HG03196 (cell line): ENCODE measurements at regions not wholly inside any gene's neighbourhood (a gene's known extent, or its start where the extent isn't known, plus 50 kb on each side); places are given as distances from the start of the nearest gene placed in this dataset.
"Not testable (repeated sequence)": the region's sequence is repeated elsewhere in the genome, so short reads cannot be mapped to it uniquely, and the experiment has no call there.

Experiments used
- ATAC-seq: cut with Tn5 transposase; IDR thresholded peaks from one replicate; pipeline ENCODE4 v1.9.1; 2021; ENCODE audit not compliant: unreplicated experiment

DNA sequence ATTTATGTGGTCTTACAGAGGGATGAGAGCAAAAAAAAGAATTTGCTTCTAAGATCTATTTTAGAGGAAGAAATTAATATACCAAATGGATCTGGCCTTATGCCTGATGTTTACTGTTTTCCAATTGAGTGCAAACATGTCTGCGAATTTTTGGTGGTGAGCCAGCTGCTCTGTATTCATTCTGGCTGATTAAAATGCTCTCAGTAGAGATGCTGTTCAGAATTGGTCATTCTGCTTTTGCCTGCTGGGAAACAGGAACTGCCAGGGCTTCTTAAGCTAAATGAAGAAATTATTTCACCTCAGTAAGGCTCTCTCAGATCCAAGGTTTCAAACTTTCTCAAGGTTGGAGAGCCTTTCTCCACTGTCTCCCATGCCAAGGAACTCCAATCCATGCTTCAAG, 132.0 kb upstream of the SV2C start:
- ATAC-seq: no peak

DNA sequence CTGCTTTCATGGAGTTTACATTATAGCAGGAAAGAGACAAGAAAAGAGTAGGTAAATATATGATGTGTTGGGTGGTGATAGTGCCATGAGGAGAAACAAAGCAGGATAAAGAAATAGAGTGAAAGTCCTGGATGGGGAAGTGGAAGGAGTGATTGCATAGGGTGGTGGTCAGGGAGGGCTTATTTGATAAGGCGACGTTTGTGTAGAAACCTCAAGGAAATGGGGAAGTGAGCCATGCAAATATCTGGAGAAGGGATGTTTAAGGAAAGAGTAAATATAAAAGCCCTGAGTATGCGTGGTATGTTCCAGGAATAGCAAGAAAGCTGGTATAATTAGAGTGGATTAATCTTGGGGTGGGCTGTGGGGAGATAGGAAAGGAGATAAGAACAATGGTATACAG, 134.7 kb upstream of the SV2C start:
- no peak for ATAC-seq

DNA sequence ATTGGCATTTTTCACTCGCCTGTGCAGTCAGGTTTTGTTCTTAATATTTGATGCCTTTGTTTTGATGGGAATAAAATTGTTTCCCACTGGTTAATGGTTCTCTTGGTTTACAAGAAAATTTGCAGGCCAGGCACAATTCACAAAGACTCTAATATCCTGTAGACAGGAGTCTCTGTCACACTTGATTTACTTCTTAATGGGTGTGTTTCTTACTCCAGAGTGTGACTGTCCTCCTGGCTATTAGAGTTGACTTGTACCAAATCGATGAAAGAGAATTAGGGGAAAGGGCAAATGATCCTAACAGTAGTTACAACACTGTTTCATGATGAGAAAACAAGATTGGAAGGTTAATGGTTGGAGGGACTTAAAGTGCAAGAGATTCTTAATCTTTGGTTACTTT, 142.8 kb upstream of the SV2C start:
- ATAC-seq: no peak

DNA sequence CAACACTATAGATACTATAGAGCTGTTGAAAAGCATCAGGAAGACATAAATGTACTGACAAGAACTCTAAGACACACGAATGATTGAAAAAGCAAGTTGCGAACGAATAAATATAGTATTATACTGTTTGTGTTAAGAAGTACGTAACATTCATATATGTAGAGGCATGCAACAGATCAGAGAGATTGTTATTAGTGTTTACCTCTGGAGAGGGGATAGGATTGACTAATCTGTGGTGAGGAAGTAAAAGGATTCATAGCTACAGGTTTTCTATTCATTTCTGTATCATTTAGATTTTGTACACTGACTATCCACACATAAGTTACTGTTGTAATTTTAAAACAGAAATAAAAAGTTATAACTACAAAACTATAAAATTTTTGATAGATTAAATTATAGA, 147.6 kb upstream of the SV2C start:
- ATAC-seq: no peak

DNA sequence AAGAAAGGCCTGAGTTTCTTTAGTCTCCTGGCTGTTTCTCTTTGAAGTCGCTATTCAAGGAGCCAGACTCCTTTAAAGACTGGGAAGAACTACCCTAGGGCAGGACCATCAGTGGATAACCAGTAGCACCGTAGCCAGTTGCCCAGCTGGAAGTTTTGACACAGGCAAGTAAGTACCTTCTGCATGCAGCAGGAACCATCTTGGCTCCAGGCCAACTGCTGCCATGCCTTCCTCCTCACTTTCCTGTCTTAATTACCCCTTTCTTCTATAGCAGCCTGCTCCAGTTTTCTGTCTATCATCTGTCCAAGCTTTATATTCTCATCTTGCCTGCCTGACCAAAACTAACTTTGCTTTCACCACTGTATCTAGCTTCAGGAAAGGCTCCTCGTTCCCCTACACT, 149.7 kb upstream of the SV2C start:
- ATAC-seq: no peak

DNA sequence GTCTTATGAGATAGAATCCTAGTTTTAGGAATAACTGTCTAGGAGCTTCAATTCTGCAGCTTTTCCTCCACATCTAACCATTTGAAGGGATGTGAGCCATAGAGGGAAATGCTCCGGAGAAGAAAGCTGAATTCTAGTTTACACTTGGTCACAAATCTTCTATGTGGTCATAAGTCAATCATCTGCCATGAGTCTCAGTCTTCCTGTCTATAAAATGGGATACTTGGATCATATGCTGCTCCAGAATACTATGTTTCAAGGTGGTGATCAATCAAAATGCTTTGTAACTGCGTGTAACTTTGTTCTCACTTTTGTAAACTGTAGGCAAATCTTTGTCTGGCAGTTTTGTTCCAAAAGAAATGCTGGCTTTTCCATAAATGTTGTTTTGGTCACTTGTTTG, 152.0 kb upstream of the SV2C start:
- ATAC-seq: no peak

DNA sequence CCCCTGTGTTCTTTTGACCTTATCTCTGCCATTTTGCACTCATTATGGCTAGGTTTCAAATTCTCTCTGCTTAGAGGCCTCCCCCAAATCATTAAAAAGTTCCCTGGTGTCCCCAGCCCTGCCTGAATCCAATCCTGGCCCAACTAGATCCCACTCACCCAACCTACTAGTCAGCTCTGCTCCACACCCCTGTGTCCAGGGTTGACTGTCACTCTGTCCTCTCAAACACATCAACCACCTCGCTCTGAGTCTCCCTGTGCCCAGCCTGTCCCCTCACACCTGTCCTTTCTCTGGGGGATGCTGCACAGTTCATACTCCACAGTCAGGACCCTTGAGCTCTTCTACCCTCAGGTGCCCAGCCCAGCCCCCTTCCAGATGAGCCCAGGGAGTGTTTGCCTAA, 154.2 kb upstream of the SV2C start:
- no peak for ATAC-seq

DNA sequence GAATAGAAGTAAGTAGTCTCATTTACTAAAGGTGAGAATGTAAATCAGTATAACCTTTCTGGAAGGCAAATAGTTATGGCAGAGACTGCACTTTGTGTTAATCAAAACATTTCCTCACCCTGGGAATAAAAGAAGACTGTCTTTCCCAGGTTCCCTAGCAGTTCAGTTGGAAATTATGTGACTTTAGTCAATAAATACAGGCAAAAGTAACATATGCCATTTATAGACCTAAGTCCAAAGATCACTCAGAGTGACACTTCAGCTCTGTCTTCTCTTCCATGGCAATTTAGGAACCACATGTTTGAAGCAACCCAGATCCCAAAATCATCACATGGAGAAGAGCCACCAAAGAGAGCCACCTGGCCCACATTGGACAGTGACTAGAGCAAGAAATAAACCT, 160.7 kb upstream of the SV2C start:
- no peak for ATAC-seq

DNA sequence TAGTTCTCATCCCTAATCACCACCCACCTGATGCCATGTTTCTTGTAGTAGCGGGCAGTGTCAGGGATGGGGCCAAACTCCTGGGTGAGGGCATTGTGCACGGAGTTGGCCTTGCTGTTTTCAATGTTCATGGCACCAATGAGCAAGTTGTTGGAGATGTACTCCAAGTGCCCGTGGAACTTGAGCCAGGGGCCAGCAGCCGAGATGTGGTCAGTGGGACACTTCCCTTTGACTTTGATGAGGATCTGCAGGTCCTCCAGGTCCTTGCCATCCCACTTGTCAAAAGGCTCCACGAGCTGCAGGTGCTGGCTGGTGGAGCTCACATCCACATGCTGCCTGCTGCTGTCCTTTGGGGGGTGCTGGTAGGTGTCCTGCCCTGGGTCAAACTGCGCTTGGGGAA, 162.2 kb upstream of the SV2C start:
- no peak for ATAC-seq

DNA sequence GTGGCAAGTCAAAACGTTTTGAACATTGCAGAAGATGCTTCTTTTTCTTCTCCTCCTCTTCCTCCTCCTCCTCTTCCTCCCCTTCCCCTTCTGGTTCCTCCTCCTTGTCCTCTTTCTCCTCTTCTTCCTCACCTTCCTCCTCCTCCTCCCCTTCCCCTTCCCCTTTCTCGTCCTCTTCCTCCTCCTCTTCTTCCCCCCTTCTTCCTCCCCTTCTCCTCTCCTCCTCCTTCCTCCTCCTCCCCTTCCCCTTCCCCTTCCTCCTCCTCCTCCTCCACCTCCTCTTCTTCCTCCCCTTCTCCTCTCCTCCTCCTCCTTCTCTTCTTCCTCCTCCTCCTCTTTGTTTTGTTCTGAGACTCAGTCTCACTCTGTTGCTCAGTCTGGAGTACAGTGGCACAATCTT, 167.0 kb upstream of the SV2C start:
- no peak for ATAC-seq

DNA sequence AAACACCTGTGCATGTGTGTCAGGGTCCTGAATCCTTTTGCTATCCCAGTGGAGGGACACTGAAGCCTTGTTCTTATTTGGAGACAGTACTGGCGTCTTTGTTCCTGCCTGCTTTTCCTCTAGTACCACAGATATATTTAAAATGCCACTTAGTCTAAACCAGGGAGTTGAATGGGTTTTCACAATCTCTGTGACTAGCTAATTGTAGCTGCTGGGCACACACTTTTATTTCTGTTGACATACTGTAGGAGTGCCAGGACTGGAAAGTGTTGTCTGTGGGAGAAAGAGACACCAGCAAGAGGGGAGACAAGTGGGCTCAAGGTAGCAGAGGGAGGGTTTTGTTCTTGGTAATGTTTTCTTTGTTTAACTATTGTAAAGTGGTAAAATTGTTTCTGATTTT, 174.0 kb upstream of the SV2C start:
- ATAC-seq: no peak

DNA sequence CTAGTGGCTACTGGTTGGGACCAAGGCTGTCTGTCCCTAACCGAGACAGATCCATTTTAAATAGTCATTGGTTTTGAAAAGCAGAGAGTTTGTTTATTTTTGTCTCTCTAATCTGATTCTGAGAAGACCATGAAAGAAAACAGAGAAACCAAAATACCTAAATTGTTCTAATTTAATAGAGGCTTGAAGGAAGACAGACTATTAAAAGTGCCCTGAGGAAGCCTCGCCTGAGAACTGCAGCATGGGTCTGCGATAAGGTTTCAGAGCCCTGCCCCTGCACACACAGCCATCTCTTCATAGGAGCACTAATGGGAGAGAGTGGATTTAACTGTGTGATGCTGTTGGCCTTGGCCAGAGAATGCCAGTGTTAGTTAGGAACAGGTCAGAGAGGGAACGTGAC, 175.5 kb upstream of the SV2C start:
- ATAC-seq: no peak

DNA sequence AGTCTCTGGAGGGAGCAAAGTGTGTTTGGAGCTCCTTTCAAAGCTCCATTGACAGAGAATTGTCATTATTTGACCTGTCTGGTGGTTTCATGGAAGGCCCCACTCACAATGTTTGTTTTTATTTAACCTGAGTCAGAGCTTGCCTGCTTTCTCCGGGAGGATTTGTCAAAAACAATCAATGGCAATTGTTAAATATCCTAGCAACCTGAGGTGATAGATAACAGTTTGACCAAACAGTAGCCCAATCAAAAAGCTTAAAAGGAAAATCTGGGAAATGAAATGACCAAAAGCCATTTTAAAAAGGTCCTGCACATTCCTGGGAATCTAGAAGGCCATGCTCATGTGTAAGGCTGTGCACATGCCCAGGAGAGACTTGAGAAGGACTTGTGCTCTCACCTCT, 177.2 kb upstream of the POC5 start:
- ATAC-seq: no peak

DNA sequence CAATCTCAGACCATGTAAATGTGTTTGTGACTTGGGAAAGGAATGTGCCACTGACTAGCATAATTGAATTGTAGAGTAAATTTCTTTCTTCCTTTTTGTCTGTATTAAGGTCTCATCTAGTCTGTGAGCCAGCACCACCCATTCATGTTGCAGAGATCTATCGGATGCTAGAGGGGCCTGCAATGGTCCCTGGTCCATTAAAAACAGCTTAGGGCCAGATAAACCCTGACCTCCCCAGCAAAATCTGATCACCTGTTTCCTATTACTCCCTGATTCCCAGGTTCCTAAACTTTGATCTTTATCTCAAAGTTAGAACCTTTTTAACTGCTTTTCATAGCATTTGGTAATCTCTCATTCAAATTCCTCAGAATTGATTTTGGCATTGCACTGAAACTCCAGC, 174.5 kb upstream of the POC5 start:
- no peak for ATAC-seq

DNA sequence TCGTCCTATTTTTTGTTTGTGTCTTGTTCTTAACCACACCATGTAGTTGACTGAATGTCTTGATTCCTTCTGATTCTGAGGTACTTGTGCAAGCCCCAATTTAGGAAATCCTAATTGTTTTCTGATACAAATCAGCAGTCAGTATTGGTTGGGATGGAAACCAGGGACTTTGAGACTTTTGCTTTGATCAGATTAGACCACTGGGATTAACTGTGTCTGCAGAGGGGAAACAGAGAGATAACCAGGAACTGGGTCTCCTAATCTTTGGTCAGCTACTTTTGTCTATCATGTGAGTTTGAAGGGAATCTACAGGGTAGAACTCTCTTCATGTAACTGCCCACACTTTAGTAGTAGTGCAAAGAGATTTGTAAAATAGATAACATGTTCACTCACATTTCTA, 173.8 kb upstream of the POC5 start:
- no peak for ATAC-seq

DNA sequence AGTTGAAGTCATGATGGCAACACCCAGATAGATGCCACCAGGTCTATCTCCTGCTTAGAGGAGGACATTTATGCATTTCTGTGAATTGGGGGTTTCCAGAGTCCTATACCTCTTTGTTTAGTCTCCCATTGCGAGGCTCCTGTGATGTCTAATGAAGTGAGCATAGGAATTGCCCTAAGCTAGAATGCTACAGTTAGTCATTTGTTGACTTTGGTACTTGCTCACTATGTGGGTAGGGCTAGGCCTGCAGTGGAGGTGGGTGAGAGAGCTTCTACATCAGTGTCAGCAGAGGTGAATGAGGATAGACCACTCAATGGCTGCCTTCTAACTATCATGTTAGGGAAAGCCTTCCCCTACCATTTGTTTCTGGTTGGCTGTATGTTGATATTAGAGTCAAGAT, 173.3 kb upstream of the POC5 start:
- no peak for ATAC-seq

DNA sequence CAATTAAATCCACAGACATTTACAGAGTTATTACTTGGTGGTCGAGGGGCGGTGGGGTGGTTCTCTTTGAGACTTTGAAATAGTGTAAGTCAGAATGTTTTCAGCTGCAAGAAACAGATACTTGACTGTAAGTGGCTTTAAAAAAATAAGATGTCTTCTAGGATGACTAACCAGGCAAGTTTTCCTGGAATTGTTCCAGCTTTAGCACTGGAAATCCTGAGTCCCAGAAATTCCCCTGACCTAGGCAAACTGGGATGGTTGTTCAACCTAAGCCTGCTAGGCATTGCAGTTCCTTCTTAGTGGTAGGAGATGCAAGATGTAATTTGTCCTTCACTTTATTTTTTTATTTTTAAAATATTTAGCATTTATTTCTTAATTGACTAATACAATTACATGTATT, 169.5 kb upstream of the POC5 start:
- no peak for ATAC-seq

DNA sequence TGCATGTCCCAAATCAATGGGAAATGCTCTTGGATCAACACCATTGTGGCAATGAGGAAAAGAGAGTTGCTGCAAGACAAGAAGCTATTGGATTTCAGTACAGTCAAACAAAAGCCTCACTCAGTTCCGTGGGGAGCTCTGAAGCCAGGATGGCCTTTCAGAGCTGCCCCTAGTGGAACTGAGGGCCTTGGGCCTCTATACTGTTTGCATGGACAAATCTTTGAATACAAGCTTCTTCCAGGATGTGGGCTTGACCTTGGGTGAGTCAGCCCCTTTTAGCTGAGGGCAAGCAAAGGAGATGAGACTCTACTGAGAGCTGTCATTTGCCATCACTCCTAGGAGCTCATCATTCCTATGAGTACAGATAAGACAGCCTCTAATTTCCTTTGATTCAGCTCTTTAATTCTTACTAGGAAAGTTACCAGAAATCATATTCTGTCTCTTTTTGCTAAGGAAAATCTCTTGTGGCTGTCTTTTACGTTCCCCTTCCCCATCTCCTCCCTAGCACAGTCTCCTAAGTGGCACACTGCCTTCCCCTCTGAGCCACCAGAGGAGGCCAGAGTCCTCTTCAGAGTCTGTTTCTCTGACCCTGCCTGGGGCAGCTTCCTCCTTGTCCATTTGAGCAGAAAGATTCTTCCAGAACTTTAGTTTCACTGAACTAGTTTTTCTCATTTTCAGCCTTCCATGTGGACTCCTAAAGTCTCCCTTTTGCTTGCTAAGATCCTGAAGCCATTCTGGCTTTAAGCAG, 168.8 kb upstream of the POC5 start:
- ATAC-seq: no peak

DNA sequence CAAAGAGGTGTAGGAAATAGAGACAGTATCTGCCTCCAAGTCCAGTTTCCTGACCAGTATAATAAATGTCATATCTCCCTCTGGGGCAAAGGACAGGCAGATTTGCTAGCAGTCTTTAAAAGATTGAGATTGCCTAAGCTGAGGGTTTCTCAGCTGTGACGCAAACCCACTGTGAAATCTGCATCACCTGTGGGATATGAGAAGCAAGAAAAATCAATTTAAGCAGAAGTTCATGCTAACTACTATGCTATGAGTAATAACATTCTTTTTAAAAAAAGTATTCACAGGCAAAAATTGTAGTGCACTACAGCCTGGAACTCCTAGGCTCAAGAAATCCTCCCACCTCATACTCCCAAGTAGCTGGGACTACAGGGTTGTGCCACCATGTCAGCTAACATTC, 168.1 kb upstream of the POC5 start:
- ATAC-seq: no peak

DNA sequence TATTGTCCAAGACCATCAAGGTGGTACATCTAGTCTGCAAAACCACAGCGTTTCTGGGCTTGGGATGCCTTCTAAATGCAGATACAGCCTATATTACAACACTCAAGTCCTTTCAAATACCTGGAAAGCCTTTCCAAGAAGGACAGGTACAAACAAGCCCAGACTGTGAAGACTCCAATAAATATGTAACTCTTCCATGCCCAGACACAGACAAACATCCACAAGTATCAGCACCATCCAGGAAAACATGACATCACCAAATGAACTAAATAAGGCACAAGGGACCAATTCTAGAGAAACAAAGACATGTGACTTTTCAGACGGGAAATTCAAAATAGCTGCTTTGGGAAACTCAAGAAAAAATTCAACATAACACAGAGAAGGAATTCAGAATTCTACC, 152.7 kb upstream of the POC5 start:
- no peak for ATAC-seq

DNA sequence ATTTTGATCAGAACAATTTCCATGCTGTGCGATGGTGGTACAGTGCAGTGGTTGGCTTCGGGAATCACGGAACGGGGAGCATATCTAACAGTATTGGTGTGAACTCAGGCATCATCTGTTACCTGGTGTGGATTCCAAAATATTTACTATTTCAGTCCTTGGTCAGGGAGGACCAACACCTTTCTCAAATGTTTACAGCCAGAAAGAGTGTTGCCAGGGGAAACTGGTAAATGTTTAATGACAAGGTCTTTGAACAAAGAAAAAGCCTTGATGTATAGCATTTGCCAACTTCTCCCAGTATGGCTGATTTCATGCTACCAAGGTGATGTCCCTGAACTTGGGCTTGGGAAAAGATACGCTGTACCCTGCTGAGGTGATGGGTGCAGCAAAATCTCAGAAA, 145.6 kb upstream of the POC5 start:
- ATAC-seq: no peak

DNA sequence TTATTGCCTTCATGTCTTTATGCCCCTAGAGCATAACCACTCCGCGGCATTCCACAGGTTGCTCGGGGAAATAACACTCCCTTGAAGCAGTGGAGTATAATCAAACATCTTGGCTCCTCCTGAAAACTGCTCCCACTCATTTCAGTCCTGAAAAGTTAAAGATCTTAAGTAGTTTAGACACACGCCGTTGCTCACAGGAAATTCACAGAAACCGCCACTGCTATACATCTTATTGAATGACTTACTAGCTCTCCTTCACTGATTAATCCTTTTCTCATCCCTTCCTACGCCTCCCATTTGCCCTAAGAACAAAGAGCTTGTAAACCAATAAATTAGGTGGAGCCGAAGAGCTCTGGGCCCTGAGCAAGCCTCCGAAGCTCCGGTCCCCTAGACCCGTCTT, 142.4 kb upstream of the POC5 start:
- not testable (repeated sequence) for ATAC-seq

DNA sequence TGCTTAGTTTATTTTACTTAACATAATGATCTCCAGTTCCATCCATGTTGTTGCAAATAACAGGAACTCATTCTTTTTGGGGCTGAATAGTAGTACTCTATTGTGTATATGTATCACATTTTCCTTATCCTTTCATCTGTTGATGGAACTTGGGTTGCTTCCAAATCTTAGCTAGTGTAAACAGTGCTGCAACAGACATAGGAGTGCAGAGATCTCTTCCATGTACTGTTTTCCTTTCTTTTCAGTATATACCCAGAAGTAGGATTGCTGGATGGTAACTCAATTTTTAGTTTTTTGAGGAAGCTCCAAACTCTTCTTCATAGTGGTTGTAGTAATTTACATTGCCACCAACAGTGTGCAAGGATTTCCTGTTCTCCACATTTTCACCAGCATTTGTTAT, 138.8 kb upstream of the POC5 start:
- no peak for ATAC-seq

DNA sequence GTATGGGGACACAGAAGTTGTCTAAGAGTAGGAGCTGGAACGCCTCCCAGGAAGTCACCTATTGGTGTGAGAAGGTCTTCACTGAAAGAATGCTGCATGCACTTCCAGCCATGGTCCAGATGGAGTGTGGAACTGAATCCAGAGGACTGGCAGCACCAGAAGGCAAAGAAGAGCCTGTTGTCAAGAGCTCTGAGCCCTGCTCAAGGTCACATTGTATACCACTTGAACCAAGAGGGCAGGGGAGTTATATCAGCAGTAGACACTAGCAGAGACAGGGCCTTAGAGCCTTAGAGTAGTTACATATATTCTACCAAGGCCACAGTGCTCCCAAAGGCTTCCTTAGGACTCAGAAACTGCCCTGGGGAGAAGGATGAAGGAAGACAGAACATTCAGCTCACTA, 130.8 kb upstream of the POC5 start:
- peak; percentile 10 for ATAC-seq
